ENCODE measurements at regions not wholly inside any gene's neighbourhood (a gene's known extent, or its start where the extent isn't known, plus 50 kb on each side); places are given as distances from the start of the nearest gene placed in this dataset.

- Mint-ChIP-seq H3K36me3 (no peaks in the 10 kb centered on the region), H3K4me1 (peaks cover 0 to 9% (median 1%) of the 10 kb centered on the region in 3 donors), H3K9me3 (peaks cover 0 to under 1% (median under 1%) of the 10 kb centered on the region in 3 donors), H3K4me3 (no peak overlapping the region), H3K27me3 (no peaks in the 10 kb centered on the region), H3K27ac (no peak overlapping the region)
- Histone ChIP-seq H3K27ac (ENCODE audit: low read length) (no peak overlapping the region), H3K4me3 (ENCODE audit: control insufficient read depth in 1 of 2, extremely low read depth in 1 of 2, low read length in 1 of 2) (no peak overlapping the region), H3K36me3 (ENCODE audit: control insufficient read depth in 2 of 2, extremely low read depth in 1 of 2, insufficient read depth in 1 of 2, low read length in 1 of 2) (no peaks in the 10 kb centered on the region), H3K4me1 (ENCODE audit: control insufficient read depth in 1 of 2, extremely low read depth in 1 of 2, insufficient read depth in 2 of 2, low read length in 2 of 2) (peaks cover 0 to 5% of the 10 kb centered on the region in 2 experiments), H3K9me3 (no peaks in the 10 kb centered on the region), H3K27me3 (replicated peaks in 1 of 2; ENCODE audit: control insufficient read depth in 2 of 2, extremely low read depth in 1 of 2, insufficient read depth in 2 of 2, low read length in 1 of 2) (peaks cover 0 to 17% of the 10 kb centered on the region in 2 experiments)
- WGBS (ENCODE audit: insufficient coverage) = 88% methylated on average over 13 of the region's 15 CpGs
- DNase-seq (no peak), ATAC-seq (replicated peaks in 1 of 4) (no peak)
- CTCF ChIA-PET = no interaction called here
- POLR2A ChIA-PET = no interaction called here
Observed at GRCh38 chr2:239728751-239729150, 296.4 kb downstream of the NDUFA10 start.

GRCh38 chr2:239727776-239728600 is 297.2 kb downstream of the NDUFA10 start:
- Histone ChIP-seq H3K27me3 (replicated peaks in 1 of 2; ENCODE audit: control insufficient read depth in 2 of 2, extremely low read depth in 1 of 2, insufficient read depth in 2 of 2, low read length in 1 of 2) (peaks cover 0 to 14% of the 10 kb centered on the region in 2 experiments), H3K9me3 (no peaks in the 10 kb centered on the region), H3K27ac (ENCODE audit: low read length) (no peak overlapping the region), H3K4me1 (ENCODE audit: control insufficient read depth in 1 of 2, extremely low read depth in 1 of 2, insufficient read depth in 2 of 2, low read length in 2 of 2) (peaks cover 0 to 5% of the 10 kb centered on the region in 2 experiments), H3K36me3 (ENCODE audit: control insufficient read depth in 2 of 2, extremely low read depth in 1 of 2, insufficient read depth in 1 of 2, low read length in 1 of 2) (no peaks in the 10 kb centered on the region), H3K4me3 (ENCODE audit: control insufficient read depth in 1 of 2, extremely low read depth in 1 of 2, low read length in 1 of 2) (no peak overlapping the region)
- Mint-ChIP-seq H3K27ac (no peak overlapping the region), H3K36me3 (no peaks in the 10 kb centered on the region), H3K4me1 (peaks cover 0 to 9% (median 1%) of the 10 kb centered on the region in 3 donors), H3K4me3 (no peak overlapping the region), H3K9me3 (no peaks in the 10 kb centered on the region), H3K27me3 (no peaks in the 10 kb centered on the region)
- ATAC-seq (replicated peaks in 1 of 4) = no peak
- ChIA-PET CTCF (no interaction called here), POLR2A (no interaction called here)
- WGBS (ENCODE audit: insufficient coverage) = 92% methylated on average over 29 of the region's 30 CpGs
- peak in 1 of 35 experiments; percentile 0 for DNase-seq

GRCh38 chr2:239727182-239727775 is 297.9 kb downstream of the NDUFA10 start:
- H3K36me3 Mint-ChIP-seq = no peaks in the 10 kb centered on the region
- ChIA-PET POLR2A (interaction anchor here in 1 of 2 donors (0.6 kb wide), 1 partner anchor 16 kb away, joined by 3 read pairs; no protein-coding TSS in a partner anchor), CTCF (no interaction called here)
- H3K27ac Mint-ChIP-seq = no peak overlapping the region
- Histone ChIP-seq H3K27me3 (replicated peaks in 1 of 2; ENCODE audit: control insufficient read depth in 2 of 2, extremely low read depth in 1 of 2, insufficient read depth in 2 of 2, low read length in 1 of 2) (peaks cover 0 to 7% of the 10 kb centered on the region in 2 experiments), H3K4me1 (ENCODE audit: control insufficient read depth in 1 of 2, extremely low read depth in 1 of 2, insufficient read depth in 2 of 2, low read length in 2 of 2) (peaks cover 0 to 5% of the 10 kb centered on the region in 2 experiments), H3K36me3 (ENCODE audit: control insufficient read depth in 2 of 2, extremely low read depth in 1 of 2, insufficient read depth in 1 of 2, low read length in 1 of 2) (no peaks in the 10 kb centered on the region), H3K27ac (ENCODE audit: low read length) (no peak overlapping the region), H3K9me3 (no peaks in the 10 kb centered on the region), H3K4me3 (ENCODE audit: control insufficient read depth in 1 of 2, extremely low read depth in 1 of 2, low read length in 1 of 2) (no peak overlapping the region)
- H3K4me1 Mint-ChIP-seq = peaks cover 0 to 9% (median 1%) of the 10 kb centered on the region in 3 donors
- H3K27me3 Mint-ChIP-seq = no peaks in the 10 kb centered on the region
- 84% methylated on average over 10 of the region's 16 CpGs for WGBS (ENCODE audit: insufficient coverage)
- H3K9me3 Mint-ChIP-seq = no peaks in the 10 kb centered on the region
- DNase-seq (peak in 2 of 35 experiments; percentile 2 to 19), ATAC-seq (replicated peaks in 1 of 4) (no peak)
- no peak overlapping the region for H3K4me3 Mint-ChIP-seq

- no peaks in the 10 kb centered on the region for H3K36me3 Mint-ChIP-seq
- peaks cover 0 to 9% (median 1%) of the 10 kb centered on the region in 3 donors for H3K4me1 Mint-ChIP-seq
- no peak overlapping the region for H3K4me3 Mint-ChIP-seq
- WGBS (ENCODE audit: insufficient coverage) = 85% methylated on average over 13 of the region's 13 CpGs
- ATAC-seq (replicated peaks in 1 of 4) = no peak
- peaks cover 0 to 5% of the 10 kb centered on the region in 2 experiments for H3K4me1 ChIP-seq (ENCODE audit: control insufficient read depth in 1 of 2, extremely low read depth in 1 of 2, insufficient read depth in 2 of 2, low read length in 2 of 2)
- H3K9me3 ChIP-seq = no peaks in the 10 kb centered on the region
- peaks cover 0 to 5% of the 10 kb centered on the region in 2 experiments for H3K27me3 ChIP-seq (replicated peaks in 1 of 2; ENCODE audit: control insufficient read depth in 2 of 2, extremely low read depth in 1 of 2, insufficient read depth in 2 of 2, low read length in 1 of 2)
- ChIA-PET CTCF (no interaction called here), POLR2A (no interaction called here)
- DNase-seq = peak in 2 of 35 experiments; percentile 1 to 22
- no peaks in the 10 kb centered on the region for H3K9me3 Mint-ChIP-seq
- H3K4me3 ChIP-seq (ENCODE audit: control insufficient read depth in 1 of 2, extremely low read depth in 1 of 2, low read length in 1 of 2) = no peak overlapping the region
- no peaks in the 10 kb centered on the region for H3K27me3 Mint-ChIP-seq
- no peak overlapping the region for H3K27ac ChIP-seq (ENCODE audit: low read length)
- H3K27ac Mint-ChIP-seq = no peak overlapping the region
- no peaks in the 10 kb centered on the region for H3K36me3 ChIP-seq (ENCODE audit: control insufficient read depth in 2 of 2, extremely low read depth in 1 of 2, insufficient read depth in 1 of 2, low read length in 1 of 2)
Observed at GRCh38 chr2:239726631-239727181, 298.4 kb downstream of the NDUFA10 start.

GRCh38 chr2:239726091-239726591 is 299.0 kb downstream of the NDUFA10 start:
- POLR2A ChIA-PET = no interaction called here
- Mint-ChIP-seq H3K27me3 (no peaks in the 10 kb centered on the region), H3K36me3 (no peaks in the 10 kb centered on the region), H3K9me3 (no peaks in the 10 kb centered on the region), H3K4me3 (no peak overlapping the region), H3K27ac (no peak overlapping the region), H3K4me1 (peaks cover 0 to 7% (median 1%) of the 10 kb centered on the region in 3 donors)
- peak in 2 of 35 experiments; percentile 1 to 19 for DNase-seq
- peaks cover 0 to 1% of the 10 kb centered on the region in 2 experiments for H3K27me3 ChIP-seq (replicated peaks in 1 of 2; ENCODE audit: control insufficient read depth in 2 of 2, extremely low read depth in 1 of 2, insufficient read depth in 2 of 2, low read length in 1 of 2)
- no peak for ATAC-seq (replicated peaks in 1 of 4)
- H3K9me3 ChIP-seq = no peaks in the 10 kb centered on the region
- no peak overlapping the region for H3K4me3 ChIP-seq (ENCODE audit: control insufficient read depth in 1 of 2, extremely low read depth in 1 of 2, low read length in 1 of 2)
- CTCF ChIA-PET = no interaction called here
- no peak overlapping the region for H3K27ac ChIP-seq (ENCODE audit: low read length)
- WGBS (ENCODE audit: insufficient coverage) = 85% methylated on average over 18 of the region's 18 CpGs
- H3K36me3 ChIP-seq (ENCODE audit: control insufficient read depth in 2 of 2, extremely low read depth in 1 of 2, insufficient read depth in 1 of 2, low read length in 1 of 2) = no peaks in the 10 kb centered on the region
- peaks cover 0 to 5% of the 10 kb centered on the region in 2 experiments for H3K4me1 ChIP-seq (ENCODE audit: control insufficient read depth in 1 of 2, extremely low read depth in 1 of 2, insufficient read depth in 2 of 2, low read length in 2 of 2)

GRCh38 chr2:239725551-239725890 is 299.6 kb downstream of the NDUFA10 start:
- H3K36me3 ChIP-seq (ENCODE audit: control insufficient read depth in 2 of 2, extremely low read depth in 1 of 2, insufficient read depth in 1 of 2, low read length in 1 of 2) = no peaks in the 10 kb centered on the region
- ChIA-PET CTCF (no interaction called here), POLR2A (no interaction called here)
- Mint-ChIP-seq H3K4me1 (peaks cover 0 to 1% (median 0%) of the 10 kb centered on the region in 3 donors), H3K36me3 (no peaks in the 10 kb centered on the region), H3K9me3 (no peaks in the 10 kb centered on the region), H3K4me3 (no peak overlapping the region), H3K27me3 (no peaks in the 10 kb centered on the region), H3K27ac (no peak overlapping the region)
- no peak overlapping the region for H3K27ac ChIP-seq (ENCODE audit: low read length)
- DNase-seq (peak in 2 of 35 experiments; percentile 1 to 4), ATAC-seq (replicated peaks in 1 of 4) (no peak)
- H3K9me3 ChIP-seq = no peaks in the 10 kb centered on the region
- H3K4me3 ChIP-seq (ENCODE audit: control insufficient read depth in 1 of 2, extremely low read depth in 1 of 2, low read length in 1 of 2) = no peak overlapping the region
- H3K4me1 ChIP-seq (ENCODE audit: control insufficient read depth in 1 of 2, extremely low read depth in 1 of 2, insufficient read depth in 2 of 2, low read length in 2 of 2) = peaks cover 0 to 4% of the 10 kb centered on the region in 2 experiments
- WGBS (ENCODE audit: insufficient coverage) = 100% methylated on average over 4 of the region's 7 CpGs
- no peaks in the 10 kb centered on the region for H3K27me3 ChIP-seq (replicated peaks in 1 of 2; ENCODE audit: control insufficient read depth in 2 of 2, extremely low read depth in 1 of 2, insufficient read depth in 2 of 2, low read length in 1 of 2)
